ENCODE measurements at regions not wholly inside any gene's neighbourhood (a gene's known extent, or its start where the extent isn't known, plus 50 kb on each side); places are given as distances from the start of the nearest gene placed in this dataset.

DNA sequence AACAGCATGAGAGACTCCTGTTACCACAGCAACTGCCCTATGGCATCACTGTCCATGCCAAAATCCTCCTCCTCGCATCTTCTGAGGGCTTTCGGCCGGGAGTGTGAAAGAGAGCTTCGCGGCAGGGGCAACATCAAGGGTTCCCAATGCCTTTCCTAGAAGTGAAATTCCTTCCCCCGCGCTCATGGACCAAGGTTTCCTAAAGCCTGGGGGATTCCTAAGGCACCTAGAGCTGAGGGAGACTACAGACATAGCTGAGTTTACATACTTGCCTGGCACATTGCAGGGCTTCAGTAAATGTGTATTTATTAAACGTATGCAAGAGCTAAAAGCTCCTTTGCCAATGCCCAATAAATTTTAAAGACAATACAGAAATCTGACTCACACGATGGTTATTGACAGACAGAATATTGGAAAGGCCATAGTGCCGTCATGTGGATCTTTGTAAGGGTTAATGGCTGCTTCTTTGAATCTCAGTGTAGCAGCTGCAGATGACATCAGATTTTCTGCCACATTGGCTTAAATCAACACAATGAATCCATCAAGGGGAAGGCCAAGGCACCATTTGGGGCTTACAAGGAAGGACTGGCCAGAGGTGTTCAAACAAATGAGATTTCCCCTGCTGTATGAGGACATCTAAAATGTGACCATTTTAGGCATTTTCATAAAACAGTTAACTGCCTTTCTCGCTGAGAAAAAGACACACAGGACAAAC is 281.2 kb upstream of the JARID2 start:
- TF ChIP-seq EP300 (IDR thresholded peaks at IDR 0.05) (no peak), POLR2A (IDR thresholded peaks at IDR 0.05; ENCODE audit: low read depth) (no peak), POLR2AphosphoS5 (IDR thresholded peaks at IDR 0.05) (no peak)
- TF ChIP-seq, protein P1, sequence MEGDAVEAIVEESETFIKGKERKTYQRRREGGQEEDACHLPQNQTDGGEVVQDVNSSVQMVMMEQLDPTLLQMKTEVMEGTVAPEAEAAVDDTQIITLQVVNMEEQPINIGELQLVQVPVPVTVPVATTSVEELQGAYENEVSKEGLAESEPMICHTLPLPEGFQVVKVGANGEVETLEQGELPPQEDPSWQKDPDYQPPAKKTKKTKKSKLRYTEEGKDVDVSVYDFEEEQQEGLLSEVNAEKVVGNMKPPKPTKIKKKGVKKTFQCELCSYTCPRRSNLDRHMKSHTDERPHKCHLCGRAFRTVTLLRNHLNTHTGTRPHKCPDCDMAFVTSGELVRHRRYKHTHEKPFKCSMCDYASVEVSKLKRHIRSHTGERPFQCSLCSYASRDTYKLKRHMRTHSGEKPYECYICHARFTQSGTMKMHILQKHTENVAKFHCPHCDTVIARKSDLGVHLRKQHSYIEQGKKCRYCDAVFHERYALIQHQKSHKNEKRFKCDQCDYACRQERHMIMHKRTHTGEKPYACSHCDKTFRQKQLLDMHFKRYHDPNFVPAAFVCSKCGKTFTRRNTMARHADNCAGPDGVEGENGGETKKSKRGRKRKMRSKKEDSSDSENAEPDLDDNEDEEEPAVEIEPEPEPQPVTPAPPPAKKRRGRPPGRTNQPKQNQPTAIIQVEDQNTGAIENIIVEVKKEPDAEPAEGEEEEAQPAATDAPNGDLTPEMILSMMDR (IDR thresholded peaks at IDR 0.05) = no peak
- DNase-seq (ENCODE audit: extremely low spot score) = no peak
- WGBS = 71% methylated on average over 11 of the region's 11 CpGs
- Histone ChIP-seq H3K27ac (replicated peaks in 1 of 4) (no peak overlapping the region), H3K36me3 (no peaks in the 10 kb centered on the region), H3K9me3 (no peaks in the 10 kb centered on the region), H3K4me1 (no peaks in the 10 kb centered on the region), H3K27me3 (no peaks in the 10 kb centered on the region), H3K4me3 (no peak overlapping the region)
- intact Hi-C loops (cut with DNase I) = no loop called here

DNA sequence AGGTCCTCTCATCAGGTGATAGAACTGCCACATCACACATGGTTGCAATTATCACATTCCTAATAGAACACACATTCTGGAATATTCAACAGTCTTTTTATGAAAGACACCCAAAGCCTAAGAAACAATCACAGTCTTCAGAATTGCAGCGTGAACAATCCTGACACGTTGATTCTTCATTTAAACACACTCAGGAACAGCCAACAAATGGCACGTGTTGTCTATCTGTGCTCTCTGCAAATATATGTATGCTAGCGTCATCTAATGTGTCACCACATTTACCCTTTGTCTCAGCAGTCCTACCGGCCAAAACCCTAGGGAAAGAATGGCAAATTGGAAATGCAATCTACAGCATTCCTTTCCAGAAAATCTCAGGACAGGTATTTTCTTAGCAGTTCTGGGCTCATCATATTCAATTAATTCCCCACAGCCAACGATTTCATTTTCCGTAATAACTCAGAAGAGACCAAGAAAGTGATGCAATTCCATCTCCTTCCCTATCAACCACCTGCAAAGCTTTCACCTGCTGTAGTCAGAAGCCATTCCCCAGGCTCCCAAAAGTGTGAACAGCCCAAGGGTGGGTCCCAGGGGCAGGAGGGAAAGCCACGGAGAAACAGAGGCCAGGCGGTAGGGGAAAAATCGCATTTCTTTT is 280.3 kb upstream of the JARID2 start:
- Histone ChIP-seq H3K4me3 (no peak overlapping the region), H3K9me3 (no peaks in the 10 kb centered on the region), H3K36me3 (no peaks in the 10 kb centered on the region), H3K4me1 (no peaks in the 10 kb centered on the region), H3K27me3 (no peaks in the 10 kb centered on the region), H3K27ac (replicated peaks in 1 of 4) (no peak overlapping the region)
- WGBS = 76% methylated on average over 10 of the region's 10 CpGs
- intact Hi-C loops (cut with DNase I) = no loop called here
- TF ChIP-seq POLR2A (IDR thresholded peaks at IDR 0.05; ENCODE audit: low read depth) = no peak
- TF ChIP-seq, protein P1 (IDR thresholded peaks at IDR 0.05) = no peak
- no peak for TF ChIP-seq EP300 (IDR thresholded peaks at IDR 0.05)
- no peak for TF ChIP-seq POLR2AphosphoS5 (IDR thresholded peaks at IDR 0.05)
- DNase-seq (ENCODE audit: extremely low spot score) = no peak

DNA sequence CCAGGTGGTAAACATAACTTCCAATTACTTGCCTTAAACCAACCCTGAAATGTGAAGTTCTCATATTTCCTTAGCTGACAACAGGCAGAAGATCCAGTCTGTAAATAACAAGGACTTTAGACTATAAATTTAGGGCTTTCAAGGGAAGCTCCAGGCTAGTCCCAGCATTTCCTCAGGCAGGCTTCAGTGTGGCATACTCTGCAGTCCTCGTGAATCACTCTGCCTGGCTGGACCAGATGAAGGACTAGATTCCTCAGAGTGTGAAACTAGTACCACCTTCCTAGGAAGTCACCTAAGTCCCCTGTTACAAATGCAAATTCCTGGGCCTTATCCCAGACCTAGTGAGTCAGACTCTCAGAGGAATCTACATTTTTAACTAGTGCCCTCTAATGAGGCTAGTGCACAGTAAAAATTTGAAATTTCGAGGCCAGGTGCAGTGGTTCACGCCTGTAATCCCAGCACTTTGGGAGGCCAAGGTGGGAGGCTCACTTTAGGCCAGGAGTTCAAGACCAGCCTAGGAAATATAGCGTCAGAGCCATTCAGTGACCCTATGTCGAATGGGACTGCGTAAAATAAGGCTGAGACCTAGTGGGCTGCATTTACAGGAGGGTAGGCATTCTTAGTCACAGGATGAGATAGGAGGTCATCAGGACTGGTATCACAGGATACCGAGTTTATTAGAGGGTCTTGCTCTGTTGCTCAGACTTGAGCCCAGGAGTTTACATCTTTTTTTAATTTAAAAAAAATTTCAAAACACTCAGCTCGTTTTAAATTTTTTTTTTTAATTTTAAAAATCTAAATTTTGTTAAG is 279.6 kb upstream of the JARID2 start:
- intact Hi-C loops (cut with DNase I) = no loop called here
- WGBS = 88% methylated on average over 8 of the region's 8 CpGs

DNA sequence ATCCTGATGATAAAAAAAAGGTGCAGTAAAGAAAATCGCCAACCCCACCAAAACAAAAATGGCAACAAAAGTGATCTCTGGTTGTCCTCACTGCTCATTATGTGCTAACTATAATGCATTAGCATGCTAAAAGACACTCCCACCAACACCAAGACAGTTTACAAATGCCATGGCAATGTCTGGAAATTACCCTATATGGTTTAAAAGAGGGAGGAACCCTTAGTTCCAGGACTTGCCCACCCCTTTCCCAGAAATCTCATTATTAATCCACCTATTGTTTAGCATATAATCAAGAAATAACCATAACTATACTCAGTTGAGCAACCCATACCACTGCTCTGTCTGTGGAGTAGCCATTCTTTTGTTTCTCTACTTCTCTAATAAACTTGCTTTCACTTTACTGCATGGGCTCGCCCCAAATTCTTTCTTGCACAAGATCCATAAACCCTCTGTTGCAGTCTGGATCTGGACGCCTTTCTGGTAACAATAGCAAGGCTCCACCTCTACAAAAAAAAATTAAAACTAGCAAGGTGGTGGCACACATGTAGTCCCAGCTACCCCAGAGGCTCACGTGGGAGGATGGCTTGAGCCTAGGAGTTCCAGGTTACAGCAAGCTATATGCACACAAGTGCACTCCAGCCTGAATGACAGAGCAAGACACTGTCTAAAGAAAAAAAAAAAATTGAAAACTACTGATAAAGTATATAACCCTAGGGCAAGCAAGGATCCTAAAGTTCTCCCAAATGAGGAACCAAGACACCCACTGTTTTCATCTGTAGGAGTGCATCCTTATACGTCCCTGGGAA is 278.8 kb upstream of the JARID2 start:
- no peak for DNase-seq (ENCODE audit: extremely low spot score)
- no peaks in the 10 kb centered on the region for H3K9me3 ChIP-seq
- WGBS = 88% methylated on average over 5 of the region's 5 CpGs

More for the DNA sequence above, 279.6 kb upstream of the JARID2 start:
- H3K4me1 ChIP-seq = no peaks in the 10 kb centered on the region
- no peaks in the 10 kb centered on the region for H3K36me3 ChIP-seq
- no peak overlapping the region for H3K27ac ChIP-seq (replicated peaks in 1 of 4)
- H3K27me3 ChIP-seq = no peaks in the 10 kb centered on the region
- no peak for TF ChIP-seq EP300 (IDR thresholded peaks at IDR 0.05)
- TF ChIP-seq, protein P1 (IDR thresholded peaks at IDR 0.05) = no peak
- no peak for TF ChIP-seq POLR2AphosphoS5 (IDR thresholded peaks at IDR 0.05)
- TF ChIP-seq POLR2A (IDR thresholded peaks at IDR 0.05; ENCODE audit: low read depth) = no peak
- no peak overlapping the region for H3K4me3 ChIP-seq
- H3K9me3 ChIP-seq = no peaks in the 10 kb centered on the region
- DNase-seq (ENCODE audit: extremely low spot score) = no peak

More for the DNA sequence above, 278.8 kb upstream of the JARID2 start:
- no peaks in the 10 kb centered on the region for H3K27me3 ChIP-seq
- H3K36me3 ChIP-seq = no peaks in the 10 kb centered on the region
- no peaks in the 10 kb centered on the region for H3K4me1 ChIP-seq
- H3K4me3 ChIP-seq = no peak overlapping the region
- TF ChIP-seq POLR2AphosphoS5 (IDR thresholded peaks at IDR 0.05) (no peak), POLR2A (IDR thresholded peaks at IDR 0.05; ENCODE audit: low read depth) (no peak), EP300 (IDR thresholded peaks at IDR 0.05) (no peak)
- TF ChIP-seq, protein P1 (IDR thresholded peaks at IDR 0.05) = no peak
- no peak overlapping the region for H3K27ac ChIP-seq (replicated peaks in 1 of 4)
- intact Hi-C loops (cut with DNase I) = no loop called here
